ENCODE measurements at regions not wholly inside any gene's neighbourhood (a gene's known extent, or its start where the extent isn't known, plus 50 kb on each side); places are given as distances from the start of the nearest gene placed in this dataset.

GRCh38 chr9:3648722-3649246 is 123.0 kb upstream of the RFX3 start:
- BruUV-seq (replicated peaks) = no TSS peak

More at GRCh38 chr9:3648722-3649246, 123.0 kb upstream of the RFX3 start:
- ChIA-PET POLR2A (no interaction called here), CTCF (ENCODE audit: low intra/inter-chr PET ratio, low total read pairs) (no interaction called here)
- no peaks in the 10 kb centered on the region for H3K36me3 ChIP-seq (replicated peaks in 1 of 2; ENCODE audit: control insufficient read depth in 1 of 2, insufficient read depth in 2 of 2, low read length in 2 of 2)
- intact Hi-C loops (cut with micrococcal nuclease; ENCODE audit: unreplicated experiment) = no loop called here
- H3K4me1 ChIP-seq (ENCODE audit: insufficient read depth, low read length) = no peaks in the 10 kb centered on the region
- 31% methylated on average over 4 of the region's 4 CpGs for WGBS (ENCODE audit: low lambda C conversion rate)
- H3K27ac ChIP-seq (ENCODE audit: extremely low read length, insufficient read depth, low read length) = no peak overlapping the region
- no peak for FAIRE-seq
- H3K9ac ChIP-seq (ENCODE audit: insufficient read depth, low read depth, low read length) = no peak overlapping the region
- no peaks in the 10 kb centered on the region for H3K79me2 ChIP-seq (ENCODE audit: insufficient read depth, low read length)
- no peak for ATAC-seq
- no peaks in the 10 kb centered on the region for H3K27me3 ChIP-seq (ENCODE audit: control insufficient read depth in 1 of 2, insufficient read depth in 2 of 2, low read length in 2 of 2)
- no peak overlapping the region for H3K4me3 ChIP-seq (replicated peaks in 1 of 3; ENCODE audit: insufficient read depth in 1 of 3, low read depth in 2 of 3, low read length in 3 of 3)
- no peaks in the 10 kb centered on the region for H4K20me1 ChIP-seq (ENCODE audit: insufficient read depth, low read length)
- no peak for DNase-seq (ENCODE audit: low spot score)
- H3K4me2 ChIP-seq (ENCODE audit: low read depth, low read length) = no peak overlapping the region
- in situ Hi-C loops (cut with HindIII; ENCODE audit: extremely low pct_ligation_motif_present, low pct_unique_long_range_greater_than_20kb) = loop anchor here (10.0 kb wide), 1 partner anchor 184 kb away; no protein-coding TSS in a partner anchor
- TF ChIP-seq SP4 (CRISPR knock-in tag; IDR thresholded peaks at IDR 0.05) = no peak
- no peak for TF ChIP-seq RNF2 (conservative IDR thresholded peaks at IDR 0.05; ENCODE audit: low read depth)
- TF ChIP-seq FOXO1 (CRISPR knock-in tag; IDR thresholded peaks at IDR 0.05) = no peak
- no peak for TF ChIP-seq REL (CRISPR knock-in tag; conservative IDR thresholded peaks at IDR 0.05)
- no peak for TF ChIP-seq SSRP1 (CRISPR knock-in tag; IDR thresholded peaks at IDR 0.05)
- no peak for TF ChIP-seq CREB1 (IDR thresholded peaks at IDR 0.05)
- no peak for TF ChIP-seq CREB1 (CRISPR knock-in tag; IDR thresholded peaks at IDR 0.05)
- no peak for TF ChIP-seq FLYWCH1 (CRISPR knock-in tag; IDR thresholded peaks at IDR 0.05)
- TF ChIP-seq TIGD3 (CRISPR knock-in tag; IDR thresholded peaks at IDR 0.05; ENCODE audit: borderline replicate concordance) = no peak
- TF ChIP-seq, protein P1, sequence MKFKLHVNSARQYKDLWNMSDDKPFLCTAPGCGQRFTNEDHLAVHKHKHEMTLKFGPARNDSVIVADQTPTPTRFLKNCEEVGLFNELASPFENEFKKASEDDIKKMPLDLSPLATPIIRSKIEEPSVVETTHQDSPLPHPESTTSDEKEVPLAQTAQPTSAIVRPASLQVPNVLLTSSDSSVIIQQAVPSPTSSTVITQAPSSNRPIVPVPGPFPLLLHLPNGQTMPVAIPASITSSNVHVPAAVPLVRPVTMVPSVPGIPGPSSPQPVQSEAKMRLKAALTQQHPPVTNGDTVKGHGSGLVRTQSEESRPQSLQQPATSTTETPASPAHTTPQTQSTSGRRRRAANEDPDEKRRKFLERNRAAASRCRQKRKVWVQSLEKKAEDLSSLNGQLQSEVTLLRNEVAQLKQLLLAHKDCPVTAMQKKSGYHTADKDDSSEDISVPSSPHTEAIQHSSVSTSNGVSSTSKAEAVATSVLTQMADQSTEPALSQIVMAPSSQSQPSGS (CRISPR knock-in tag; IDR thresholded peaks at IDR 0.05) = no peak
- TF ChIP-seq SALL1 (CRISPR knock-in tag; IDR thresholded peaks at IDR 0.05) = no peak
- no peak for TF ChIP-seq ZNF567 (CRISPR knock-in tag; IDR thresholded peaks at IDR 0.05; ENCODE audit: borderline replicate concordance)
- H3K9me3 ChIP-seq (ENCODE audit: low read length) = no peaks in the 10 kb centered on the region
- H2AFZ ChIP-seq (ENCODE audit: low read length) = no peak overlapping the region

Measured in HepG2 (cell line).